Kidney (tissue), 13 donors: ENCODE measurements at regions not wholly inside any gene's neighbourhood (a gene's known extent, or its start where the extent isn't known, plus 50 kb on each side); places are given as distances from the start of the nearest gene placed in this dataset.

Experiments used
- DNase-seq, 5 donors: peaks; one replicate each; pipeline ENCODE4 v3.0.0-alpha.2; 2013 to 2020
- FAIRE-seq: peaks from 2 replicates; lab custom pipeline; 2012; peaks lifted over from hg19 to GRCh38; lab: Jason Lieb, UNC
- H3K27ac ChIP-seq, 2 donors: one replicate each; pipeline ENCODE4 v1.7.0; 2013; ENCODE audit warnings: low read depth in 2 of 2, low read length in 2 of 2, inconsistent platforms in 1 of 2
- H3K27me3 ChIP-seq: one replicate; pipeline ENCODE4 v1.7.1; 2013; ENCODE audit warnings: low read length, inconsistent platforms; ENCODE audit not compliant: control insufficient read depth, insufficient read depth
- H3K36me3 ChIP-seq, 3 donors: one replicate each; pipeline versions ENCODE4 v1.7.0 to v1.7.1; 2013; ENCODE audit warnings: low read length in 3 of 3, control low read depth in 1 of 3, inconsistent platforms in 1 of 3; ENCODE audit not compliant: insufficient read depth in 3 of 3, control insufficient read depth in 2 of 3
- H3K4me1 ChIP-seq, 3 donors: one replicate each; pipeline versions ENCODE4 v1.7.0 to v1.7.1; 2013; ENCODE audit warnings: low read length in 3 of 3, inconsistent platforms in 1 of 3, low read depth in 1 of 3; ENCODE audit not compliant: control insufficient read depth in 2 of 3, insufficient read depth in 2 of 3
- H3K4me3 ChIP-seq, 3 donors: one replicate each; pipeline versions ENCODE4 v1.7.0 to v1.8.1; 2013; ENCODE audit warnings: low read length in 3 of 3, control low read depth in 1 of 3, inconsistent platforms in 1 of 3
- H3K9ac ChIP-seq, 3 donors: one replicate each; pipeline versions ENCODE4 v1.7.0 to v1.7.1; 2013; ENCODE audit warnings: low read length in 3 of 3, control low read depth in 1 of 3, inconsistent platforms in 1 of 3
- H3K9me3 ChIP-seq, 3 donors: one replicate each; pipeline versions ENCODE4 v1.7.0 to v1.7.1; 2013; ENCODE audit warnings: low read length in 3 of 3, control low read depth in 1 of 3, inconsistent platforms in 1 of 3; ENCODE audit not compliant: control insufficient read depth in 2 of 3, insufficient read depth in 1 of 3
- intact Hi-C: fragments of 100-400 bp; cut with DNase I; formaldehyde crosslinking; loops from one replicate; pipeline ENCODE4 v1.11.1; 2022
- TF ChIP-seq, protein P1 (sequence below): IDR thresholded peaks from 3 replicates; pipeline ENCODE4 v1.5.1; 2012; ENCODE audit warnings: mild to moderate bottlenecking, moderate library complexity, borderline replicate concordance; ENCODE audit not compliant: insufficient read depth; ENCODE audit errors: extremely low read depth
- donor health status: control.
- donor health status: control.
- donor health status: control.
- donor health status: control.
- donor health status: control.
- donor health status: DM: yes; HTN: yes; CAD: no.
- donor health status: Normal renal cell carcinoma (clear cell type).

DNA sequence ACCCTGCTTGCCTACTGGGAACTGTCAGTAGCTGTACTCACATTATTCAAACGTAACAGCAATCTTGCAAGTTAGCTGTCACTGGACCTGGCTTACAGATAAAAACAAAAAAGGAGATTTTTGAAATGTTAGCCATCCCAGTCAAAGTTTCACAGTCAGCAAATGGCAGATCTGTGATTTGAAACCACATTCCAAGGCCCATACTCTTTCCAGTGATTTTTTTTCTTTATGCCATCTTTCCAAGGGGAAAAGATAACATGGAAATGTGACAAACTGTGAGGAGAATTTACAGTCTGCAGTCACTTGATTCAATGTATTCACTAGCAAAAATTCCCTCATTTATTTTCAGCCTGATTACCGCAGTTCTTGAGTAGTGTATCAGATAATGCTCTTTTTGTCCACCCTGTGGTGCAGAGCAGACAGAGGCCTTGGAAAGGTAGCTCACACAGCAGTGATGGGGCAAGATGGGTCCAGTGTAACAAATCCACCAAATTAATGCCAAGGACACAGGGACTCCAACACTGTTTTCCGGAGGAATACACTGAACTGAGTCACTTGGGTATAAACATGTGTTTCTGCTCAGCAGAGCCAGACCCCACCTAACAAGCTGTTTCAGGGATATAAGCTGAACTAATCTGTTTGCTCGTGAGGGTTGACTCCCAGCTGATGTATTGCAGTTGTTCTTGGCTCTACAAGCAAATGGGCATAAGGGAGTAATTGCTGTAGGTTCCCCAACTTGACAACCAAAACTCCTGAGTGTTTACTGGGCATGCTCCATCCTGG lies 49.9 kb upstream of the ADGRF1 start:
- TF ChIP-seq, protein P1, sequence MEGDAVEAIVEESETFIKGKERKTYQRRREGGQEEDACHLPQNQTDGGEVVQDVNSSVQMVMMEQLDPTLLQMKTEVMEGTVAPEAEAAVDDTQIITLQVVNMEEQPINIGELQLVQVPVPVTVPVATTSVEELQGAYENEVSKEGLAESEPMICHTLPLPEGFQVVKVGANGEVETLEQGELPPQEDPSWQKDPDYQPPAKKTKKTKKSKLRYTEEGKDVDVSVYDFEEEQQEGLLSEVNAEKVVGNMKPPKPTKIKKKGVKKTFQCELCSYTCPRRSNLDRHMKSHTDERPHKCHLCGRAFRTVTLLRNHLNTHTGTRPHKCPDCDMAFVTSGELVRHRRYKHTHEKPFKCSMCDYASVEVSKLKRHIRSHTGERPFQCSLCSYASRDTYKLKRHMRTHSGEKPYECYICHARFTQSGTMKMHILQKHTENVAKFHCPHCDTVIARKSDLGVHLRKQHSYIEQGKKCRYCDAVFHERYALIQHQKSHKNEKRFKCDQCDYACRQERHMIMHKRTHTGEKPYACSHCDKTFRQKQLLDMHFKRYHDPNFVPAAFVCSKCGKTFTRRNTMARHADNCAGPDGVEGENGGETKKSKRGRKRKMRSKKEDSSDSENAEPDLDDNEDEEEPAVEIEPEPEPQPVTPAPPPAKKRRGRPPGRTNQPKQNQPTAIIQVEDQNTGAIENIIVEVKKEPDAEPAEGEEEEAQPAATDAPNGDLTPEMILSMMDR: no peak
- intact Hi-C loops: no loop called here
- FAIRE-seq: no peak

More for the DNA sequence above, 49.9 kb upstream of the ADGRF1 start:
- no peak overlapping the region for H3K27ac ChIP-seq
- H3K36me3 ChIP-seq: no peaks in the 10 kb centered on the region
- DNase-seq: no peak
- H3K4me3 ChIP-seq: no peak overlapping the region
- H3K9ac ChIP-seq: no peak overlapping the region
- peaks cover 2 to 13% (median 2%) of the 10 kb centered on the region in 3 donors for H3K4me1 ChIP-seq
- no peaks in the 10 kb centered on the region for H3K27me3 ChIP-seq
- no peaks in the 10 kb centered on the region for H3K9me3 ChIP-seq
